K562 (cell line): ENCODE measurements at regions not wholly inside any gene's neighbourhood (a gene's known extent, or its start where the extent isn't known, plus 50 kb on each side); places are given as distances from the start of the nearest gene placed in this dataset.

Experiments used
- ATAC-seq: fragments of 200-7000 bp; cut with Tn5 transposase; 3 replicates; pipeline ENCODE4 v1.9.1; 2020; ENCODE audit warnings: moderate library complexity
- BruUV-seq: library from RNA; stranded (reverse); fragments of 400-500 nt; replicated peaks from 2 replicates; lab custom pipeline; 2021; lab: Mats Ljungman, UMichigan
- CTCF ChIA-PET: fragments of 300-600 bp; formaldehyde crosslinking; extraction: SDS; loops from one replicate; lab custom pipeline; 2021; ENCODE audit warnings: low intra/inter-chr PET ratio; lab: Yijun Ruan, JAX
- POLR2A ChIA-PET: fragments of 300-600, 350-650 bp; sonication (Branson Sonifier 250); formaldehyde crosslinking; extraction: SDS; loops from one replicate; lab custom pipeline; 2021; ENCODE audit warnings: antibody characterized with exemption, inconsistent platforms; lab: Yijun Ruan, JAX
- DNase-seq, 4 experiments: peaks; one replicate each; pipeline versions ENCODE4 v3.0.0 to v3.0.0-alpha.2; 2011 to 2018; ENCODE audit warnings: low spot score in 3 of 4, mixed read lengths in 3 of 4; ENCODE audit errors: extremely low read depth in 1 of 4
- FAIRE-seq: peaks from 2 replicates; lab custom pipeline; 2011; peaks lifted over from hg19 to GRCh38; lab: Jason Lieb, UNC
- H2AFZ ChIP-seq: 2 replicates; pipeline ENCODE4 v1.6.0; 2011; ENCODE audit warnings: low read depth, low read length, control low read depth, inconsistent platforms
- H3K27ac ChIP-seq: fragments of 200-600 bp; 3 replicates; pipeline ENCODE4 v1.8.0; 2011; ENCODE audit warnings: low read depth, mild to moderate bottlenecking, control low read depth, inconsistent platforms, low read length, moderate library complexity, mixed read lengths; ENCODE audit errors: extremely low read depth
- H3K27me3 ChIP-seq, 2 experiments: fragments of 300-600 bp in 1 of 2; 2 replicates in 1 of 2; 3 replicates in 1 of 2; pipeline versions ENCODE4 v1.6.0 to v1.8.0; 2011; ENCODE audit warnings: inconsistent platforms in 2 of 2, low read length in 2 of 2, mild to moderate bottlenecking in 1 of 2, mixed read lengths in 1 of 2, moderate library complexity in 1 of 2; ENCODE audit not compliant: control insufficient read depth in 2 of 2, insufficient read depth in 2 of 2
- H3K36me3 ChIP-seq: fragments of 300-600 bp; 3 replicates; pipeline ENCODE4 v1.8.0; 2011; ENCODE audit warnings: mild to moderate bottlenecking, low read length, inconsistent platforms; ENCODE audit not compliant: control insufficient read depth, insufficient read depth
- H3K4me1 ChIP-seq, 2 experiments: fragments of 200-600 bp in 1 of 2; replicated peaks in 1 of 2; 2 replicates in 1 of 2; 3 replicates in 1 of 2; pipeline versions ENCODE4 v1.5.1 to v1.8.0; 2011; ENCODE audit warnings: inconsistent platforms in 2 of 2, low read length in 2 of 2, mild to moderate bottlenecking in 1 of 2, mixed read lengths in 1 of 2, moderate library complexity in 1 of 2; ENCODE audit not compliant: control insufficient read depth in 2 of 2, insufficient read depth in 2 of 2
- H3K4me2 ChIP-seq: 2 replicates; pipeline ENCODE4 v1.6.1; 2011; ENCODE audit warnings: low read length, control low read depth, inconsistent platforms, mixed read lengths; ENCODE audit not compliant: insufficient read depth
- H3K4me3 ChIP-seq: fragments of 200-600 bp; sonication (generic), shearing (Covaris generic); 2 replicates; pipeline ENCODE4 v1.5.1; 2016; ENCODE audit warnings: control low read depth, inconsistent platforms
- H3K79me2 ChIP-seq: fragments of 200-600 bp; 3 replicates; pipeline ENCODE4 v1.8.0; 2011; ENCODE audit warnings: low read length, inconsistent platforms; ENCODE audit not compliant: control insufficient read depth, insufficient read depth
- H3K9ac ChIP-seq, 2 experiments: 2 replicates each; pipeline versions ENCODE4 v1.6.0 to v1.6.1; 2011; ENCODE audit warnings: low read depth in 2 of 2, low read length in 2 of 2, control low read depth in 1 of 2, inconsistent platforms in 1 of 2, mild to moderate bottlenecking in 1 of 2, mixed read lengths in 1 of 2; ENCODE audit not compliant: insufficient read depth in 1 of 2
- H3K9me1 ChIP-seq: one replicate; pipeline ENCODE4 v1.6.0; 2011; ENCODE audit warnings: inconsistent platforms, mild to moderate bottlenecking, low read length, moderate library complexity; ENCODE audit not compliant: control insufficient read depth, insufficient read depth
- H3K9me3 ChIP-seq: replicated peaks from 2 replicates; pipeline ENCODE4 v1.5.1; 2011; ENCODE audit warnings: low read depth, low read length, inconsistent platforms; ENCODE audit not compliant: control insufficient read depth, insufficient read depth
- H4K20me1 ChIP-seq: replicated peaks from 2 replicates; pipeline ENCODE4 v1.6.1; 2011; ENCODE audit warnings: low read length, inconsistent platforms, mixed read lengths; ENCODE audit not compliant: control insufficient read depth, insufficient read depth
- ATF1 ChIP-seq, 2 experiments: fragments of 450-650 bp in 1 of 2; IDR thresholded peaks; 2 replicates each; pipeline ENCODE4 v1.6.1; 2016; ENCODE audit warnings: missing compliant biosample characterization in 1 of 2, missing genetic modification characterization in 1 of 2
- BRCA1 ChIP-seq, 2 experiments: fragments of 450-650 bp in 1 of 2; sonication (generic) in 1 of 2; formaldehyde crosslinking in 1 of 2; IDR thresholded peaks; 2 replicates each; pipeline versions ENCODE4 v1.5.0 to v1.6.1; 2017 to 2020; ENCODE audit warnings: mild to moderate bottlenecking in 1 of 2, missing genetic modification reagents in 1 of 2
- C11orf30 ChIP-seq: fragments of 450-650 bp; IDR thresholded peaks from 2 replicates; pipeline ENCODE4 v1.6.1; 2016; ENCODE audit warnings: low read depth, mild to moderate bottlenecking
- HNRNPUL1 ChIP-seq: fragments of 200-400 bp; formaldehyde crosslinking; IDR thresholded peaks from 2 replicates; pipeline ENCODE4 v1.6.1; 2017; ENCODE audit warnings: low read length
- MAFG ChIP-seq: fragments of 450-650 bp; conservative IDR thresholded peaks from 2 replicates; pipeline ENCODE4 v1.6.1; 2016; ENCODE audit warnings: missing genetic modification characterization, missing compliant biosample characterization
- MAFK ChIP-seq: IDR thresholded peaks from 2 replicates; pipeline ENCODE4 v1.6.1; 2011; ENCODE audit warnings: low read length, improper control_type of control experiment
- MECOM ChIP-seq: fragments of 250-450 bp; sonication (Bioruptor Pico); IDR thresholded peaks from 2 replicates; pipeline ENCODE4 v1.8.0; 2022; ENCODE audit warnings: inconsistent platforms
- MTA1 ChIP-seq: fragments of 450-650 bp; IDR thresholded peaks from 2 replicates; pipeline ENCODE4 v1.6.1; 2017; ENCODE audit warnings: borderline replicate concordance
- NFE2 ChIP-seq: IDR thresholded peaks from 2 replicates; pipeline ENCODE4 v1.6.1; 2014; ENCODE audit warnings: antibody characterized with exemption, low read depth
- NRF1 ChIP-seq, 2 experiments: fragments of 450-650 bp; IDR thresholded peaks in 1 of 2; conservative IDR thresholded peaks in 1 of 2; 2 replicates each; pipeline ENCODE4 v1.6.1; 2014; ENCODE audit warnings: mild to moderate bottlenecking in 2 of 2
- SUPT5H ChIP-seq: fragments of 450-650 bp; IDR thresholded peaks from 2 replicates; pipeline ENCODE4 v1.6.1; 2016
- TAF9B ChIP-seq: fragments of 450-650 bp; IDR thresholded peaks from 2 replicates; pipeline ENCODE4 v1.6.1; 2018; ENCODE audit warnings: mild to moderate bottlenecking; ENCODE audit not compliant: partially characterized antibody
- ZNF316 ChIP-seq: fragments of 450-650 bp; IDR thresholded peaks from 2 replicates; pipeline ENCODE4 v1.6.1; 2016
- ZNF584 ChIP-seq: fragments of 200-800 bp; sonication (Bioruptor generic); IDR thresholded peaks from 2 replicates; pipeline ENCODE4 v1.6.1; 2016; ENCODE audit warnings: low read depth, mild to moderate bottlenecking, missing genetic modification characterization, missing compliant biosample characterization
- WGBS: fragments of 100-300 bp; shearing (Covaris generic); methylation state at CpG from one replicate; pipeline ENCODE4 v1.1.6; 2016; ENCODE audit warnings: low coverage, mixed read lengths; ENCODE audit not compliant: insufficient coverage; ENCODE audit errors: missing lambda C conversion rate; 5-methylcytosine and 5-hydroxymethylcytosine counted together
- in situ Hi-C: fragments of 300-500 bp; cut with MboI; formaldehyde crosslinking; loops from 4 replicates; pipeline ENCODE4 v1.15.0; 2018; ENCODE audit warnings: inconsistent platforms, mixed read lengths
- intact Hi-C: fragments of 100-400 bp; cut with micrococcal nuclease; formaldehyde crosslinking; loops from 2 replicates; pipeline ENCODE4 v1.14.2; 2022
- TF ChIP-seq, protein P1 (sequence below): fragments of 250-450 bp; sonication (Bioruptor Pico); IDR thresholded peaks from 2 replicates; pipeline ENCODE4 v1.4.0; 2020
- TF ChIP-seq, protein P2 (sequence below): sonication (generic); formaldehyde crosslinking; IDR thresholded peaks from 2 replicates; pipeline ENCODE4 v1.8.1; 2022; ENCODE audit warnings: missing genetic modification reagents

DNA sequence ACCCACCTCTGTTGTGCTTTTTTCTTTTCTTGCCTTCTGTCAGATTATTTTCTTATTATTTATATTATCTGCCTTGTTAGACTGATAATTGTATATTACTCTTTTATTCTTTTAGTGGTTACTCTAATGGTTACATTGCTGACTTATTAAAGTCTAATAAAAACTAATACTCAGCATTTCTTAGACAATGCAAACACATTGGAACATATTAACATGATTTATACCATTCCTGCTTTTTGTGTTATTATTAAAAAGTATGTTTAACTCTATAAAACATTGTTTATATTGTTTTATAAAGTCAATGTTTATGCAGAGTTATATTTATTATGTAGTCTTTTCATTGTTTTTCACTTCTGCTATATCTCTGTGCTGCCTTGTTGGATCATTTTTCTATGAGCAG lies 68.0 kb upstream of the CACNA2D1 start:
- ATAC-seq (no peak), DNase-seq (no peak), FAIRE-seq (no peak)
- Histone ChIP-seq H3K4me3 (no peak overlapping the region), H3K79me2 (no peaks in the 10 kb centered on the region), H3K9me1 (no peaks in the 10 kb centered on the region), H3K4me2 (no peak overlapping the region), H3K9ac (no peak overlapping the region), H3K27ac (no peak overlapping the region), H3K36me3 (no peaks in the 10 kb centered on the region), H3K4me1 (no peaks in the 10 kb centered on the region), H2AFZ (no peak overlapping the region), H3K27me3 (no peaks in the 10 kb centered on the region), H3K9me3 (no peaks in the 10 kb centered on the region; the same call in 1 of the 2 replicates), H4K20me1 (no peaks in the 10 kb centered on the region)
- ChIA-PET CTCF (no interaction called here), POLR2A (no interaction called here)
- in situ Hi-C loops = no loop called here
- no TSS peak for BruUV-seq
- TF ChIP-seq ZNF316 = peak; percentile 72
- peak; percentile 44; the same call in 1 of the 2 replicates for TF ChIP-seq C11orf30
- TF ChIP-seq, protein P1, sequence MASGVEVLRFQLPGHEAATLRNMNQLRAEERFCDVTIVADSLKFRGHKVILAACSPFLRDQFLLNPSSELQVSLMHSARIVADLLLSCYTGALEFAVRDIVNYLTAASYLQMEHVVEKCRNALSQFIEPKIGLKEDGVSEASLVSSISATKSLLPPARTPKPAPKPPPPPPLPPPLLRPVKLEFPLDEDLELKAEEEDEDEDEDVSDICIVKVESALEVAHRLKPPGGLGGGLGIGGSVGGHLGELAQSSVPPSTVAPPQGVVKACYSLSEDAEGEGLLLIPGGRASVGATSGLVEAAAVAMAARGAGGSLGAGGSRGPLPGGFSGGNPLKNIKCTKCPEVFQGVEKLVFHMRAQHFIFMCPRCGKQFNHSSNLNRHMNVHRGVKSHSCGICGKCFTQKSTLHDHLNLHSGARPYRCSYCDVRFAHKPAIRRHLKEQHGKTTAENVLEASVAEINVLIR (CRISPR knock-in tag) = no peak
- intact Hi-C loops = no loop called here

DNA sequence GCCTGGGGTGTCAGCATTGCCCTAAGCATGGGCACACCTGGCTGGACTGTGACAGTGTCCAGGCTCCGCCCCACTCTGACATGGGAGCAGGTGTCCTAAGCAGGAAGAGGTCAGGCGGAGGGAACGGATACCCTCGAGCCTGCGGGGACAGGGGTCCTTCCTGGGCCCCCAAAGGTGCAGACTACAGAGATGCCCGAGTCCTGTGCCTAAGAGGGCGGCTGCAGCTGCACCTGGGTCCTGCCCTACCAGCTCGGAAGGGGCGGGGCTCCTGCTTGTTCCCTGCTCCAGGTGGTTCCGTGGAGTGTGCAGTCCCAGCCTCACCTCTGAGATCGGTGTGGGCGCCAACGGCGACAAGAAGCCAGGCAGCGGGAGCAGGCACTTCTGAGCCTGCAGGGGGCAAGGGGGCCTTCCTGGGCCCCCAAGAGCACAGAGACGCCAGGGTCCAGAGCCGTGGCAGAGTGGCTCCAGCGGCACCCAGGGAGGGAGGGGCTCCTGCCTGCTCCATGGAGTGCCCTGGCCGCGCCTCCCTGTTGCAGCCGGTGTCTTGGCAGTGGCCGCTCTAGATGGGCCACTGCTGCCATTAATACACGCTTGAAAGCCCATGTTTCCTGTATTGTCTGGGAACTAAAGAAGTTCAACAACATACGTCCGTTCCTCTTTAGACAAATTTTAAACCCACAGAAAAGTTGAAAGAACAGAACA lies 64.5 kb upstream of the CACNA2D1 start:
- TF ChIP-seq MTA1 (no peak), BRCA1 (IDR thresholded peaks at IDR 0.05) (no peak), BRCA1 (CRISPR knock-in tag; IDR thresholded peaks at IDR 0.05) (no peak), HNRNPUL1 (no peak), SUPT5H (no peak), MAFK (no peak), ZNF584 (CRISPR knock-in tag) (no peak), TAF9B (no peak), NFE2 (no peak), MAFG (tag) (no peak), MECOM (no peak), ATF1 (CRISPR knock-in tag; IDR thresholded peaks at IDR 0.05) (no peak), ATF1 (tag; IDR thresholded peaks at IDR 0.05) (no peak), NRF1 (conservative IDR thresholded peaks at IDR 0.05 in 1 of 2, IDR thresholded peaks at IDR 0.05 in 1 of 2) (no peak)
- TF ChIP-seq, protein P2, sequence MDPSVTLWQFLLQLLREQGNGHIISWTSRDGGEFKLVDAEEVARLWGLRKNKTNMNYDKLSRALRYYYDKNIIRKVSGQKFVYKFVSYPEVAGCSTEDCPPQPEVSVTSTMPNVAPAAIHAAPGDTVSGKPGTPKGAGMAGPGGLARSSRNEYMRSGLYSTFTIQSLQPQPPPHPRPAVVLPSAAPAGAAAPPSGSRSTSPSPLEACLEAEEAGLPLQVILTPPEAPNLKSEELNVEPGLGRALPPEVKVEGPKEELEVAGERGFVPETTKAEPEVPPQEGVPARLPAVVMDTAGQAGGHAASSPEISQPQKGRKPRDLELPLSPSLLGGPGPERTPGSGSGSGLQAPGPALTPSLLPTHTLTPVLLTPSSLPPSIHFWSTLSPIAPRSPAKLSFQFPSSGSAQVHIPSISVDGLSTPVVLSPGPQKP = no peak
- Histone ChIP-seq H3K79me2 (no peaks in the 10 kb centered on the region), H3K9me1 (no peaks in the 10 kb centered on the region), H3K9ac (no peak overlapping the region), H2AFZ (no peak overlapping the region), H4K20me1 (no peaks in the 10 kb centered on the region), H3K4me2 (no peak overlapping the region), H3K27ac (no peak overlapping the region), H3K36me3 (no peaks in the 10 kb centered on the region), H3K27me3 (no peaks in the 10 kb centered on the region), H3K9me3 (no peaks in the 10 kb centered on the region; the same call in 1 of the 2 replicates), H3K4me1 (no peaks in the 10 kb centered on the region), H3K4me3 (no peak overlapping the region)
- intact Hi-C loops = no loop called here
- DNase-seq = no peak
- ChIA-PET POLR2A (no interaction called here), CTCF (no interaction called here)
- 2% methylated on average over 23 of the region's 25 CpGs for WGBS
- in situ Hi-C loops = no loop called here
- no peak for ATAC-seq
- no peak for FAIRE-seq
- BruUV-seq = no TSS peak
